ENCODE measurements at regions not wholly inside any gene's neighbourhood (a gene's known extent, or its start where the extent isn't known, plus 50 kb on each side); places are given as distances from the start of the nearest gene placed in this dataset.

- TF ChIP-seq ZNF274 (IDR thresholded peaks at IDR 0.05; ENCODE audit: low read depth, low read length) = no peak
- no peak for TF ChIP-seq YY1 (IDR thresholded peaks at IDR 0.05; ENCODE audit: insufficient read depth, insufficient read length)
These were observed 652.0 kb upstream of the ZNF608 start for GRCh38 chr5:125398466-125398865.
